Right atrium auricular region (tissue), 2 donors: ENCODE measurements at regions not wholly inside any gene's neighbourhood (a gene's known extent, or its start where the extent isn't known, plus 50 kb on each side); places are given as distances from the start of the nearest gene placed in this dataset.

Experiments used
- DNase-seq: peaks from one replicate; pipeline ENCODE4 v3.0.0-alpha.2; 2019; ENCODE audit warnings: low spot score
- H3K27ac ChIP-seq, 2 donors: fragments of 200-600 bp; sonication (generic); 1 replicate in 1 of 2; 2 replicates in 1 of 2; pipeline ENCODE4 v1.5.1; 2016 to 2019
- H3K27me3 ChIP-seq, 2 donors: fragments of 200-600 bp; sonication (generic); one replicate each; pipeline versions ENCODE4 v1.5.1 to v1.6.0; 2017 to 2019
- H3K36me3 ChIP-seq: fragments of 200-600 bp; sonication (generic); one replicate; pipeline ENCODE4 v1.5.1; 2016
- H3K4me1 ChIP-seq, 2 donors: fragments of 200-600 bp; sonication (generic); one replicate each; pipeline versions ENCODE4 v1.5.1 to v1.6.0; 2017 to 2019
- H3K4me3 ChIP-seq, 2 donors: fragments of 200-600 bp; sonication (generic); 1 replicate in 1 of 2; 2 replicates in 1 of 2; pipeline ENCODE4 v1.5.1; 2017 to 2019; ENCODE audit warnings: mild to moderate bottlenecking in 1 of 2, moderate library complexity in 1 of 2
- H3K9me3 ChIP-seq, 2 donors: fragments of 200-600 bp; sonication (generic); one replicate each; pipeline ENCODE4 v1.5.1; 2019
- TF ChIP-seq, protein P1 (sequence below), 2 donors: fragments of 200-600 bp; sonication (generic); IDR thresholded peaks; one replicate each; pipeline ENCODE4 v1.5.1; 2019; ENCODE audit warnings: antibody characterized with exemption in 2 of 2

- H3K4me3 ChIP-seq = no peak overlapping the region
- DNase-seq = no peak
- TF ChIP-seq, protein P1, sequence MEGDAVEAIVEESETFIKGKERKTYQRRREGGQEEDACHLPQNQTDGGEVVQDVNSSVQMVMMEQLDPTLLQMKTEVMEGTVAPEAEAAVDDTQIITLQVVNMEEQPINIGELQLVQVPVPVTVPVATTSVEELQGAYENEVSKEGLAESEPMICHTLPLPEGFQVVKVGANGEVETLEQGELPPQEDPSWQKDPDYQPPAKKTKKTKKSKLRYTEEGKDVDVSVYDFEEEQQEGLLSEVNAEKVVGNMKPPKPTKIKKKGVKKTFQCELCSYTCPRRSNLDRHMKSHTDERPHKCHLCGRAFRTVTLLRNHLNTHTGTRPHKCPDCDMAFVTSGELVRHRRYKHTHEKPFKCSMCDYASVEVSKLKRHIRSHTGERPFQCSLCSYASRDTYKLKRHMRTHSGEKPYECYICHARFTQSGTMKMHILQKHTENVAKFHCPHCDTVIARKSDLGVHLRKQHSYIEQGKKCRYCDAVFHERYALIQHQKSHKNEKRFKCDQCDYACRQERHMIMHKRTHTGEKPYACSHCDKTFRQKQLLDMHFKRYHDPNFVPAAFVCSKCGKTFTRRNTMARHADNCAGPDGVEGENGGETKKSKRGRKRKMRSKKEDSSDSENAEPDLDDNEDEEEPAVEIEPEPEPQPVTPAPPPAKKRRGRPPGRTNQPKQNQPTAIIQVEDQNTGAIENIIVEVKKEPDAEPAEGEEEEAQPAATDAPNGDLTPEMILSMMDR (IDR thresholded peaks at IDR 0.05) = no peak
- H3K27ac ChIP-seq = no peak overlapping the region
- H3K9me3 ChIP-seq = no peaks in the 10 kb centered on the region
- peaks cover 0 to 25% of the 10 kb centered on the region in 2 donors for H3K4me1 ChIP-seq
- H3K27me3 ChIP-seq = no peaks in the 10 kb centered on the region
- no peaks in the 10 kb centered on the region for H3K36me3 ChIP-seq
Measured at GRCh38 chr2:120520454-120520853, 174.5 kb downstream of the INHBB start.

DNA sequence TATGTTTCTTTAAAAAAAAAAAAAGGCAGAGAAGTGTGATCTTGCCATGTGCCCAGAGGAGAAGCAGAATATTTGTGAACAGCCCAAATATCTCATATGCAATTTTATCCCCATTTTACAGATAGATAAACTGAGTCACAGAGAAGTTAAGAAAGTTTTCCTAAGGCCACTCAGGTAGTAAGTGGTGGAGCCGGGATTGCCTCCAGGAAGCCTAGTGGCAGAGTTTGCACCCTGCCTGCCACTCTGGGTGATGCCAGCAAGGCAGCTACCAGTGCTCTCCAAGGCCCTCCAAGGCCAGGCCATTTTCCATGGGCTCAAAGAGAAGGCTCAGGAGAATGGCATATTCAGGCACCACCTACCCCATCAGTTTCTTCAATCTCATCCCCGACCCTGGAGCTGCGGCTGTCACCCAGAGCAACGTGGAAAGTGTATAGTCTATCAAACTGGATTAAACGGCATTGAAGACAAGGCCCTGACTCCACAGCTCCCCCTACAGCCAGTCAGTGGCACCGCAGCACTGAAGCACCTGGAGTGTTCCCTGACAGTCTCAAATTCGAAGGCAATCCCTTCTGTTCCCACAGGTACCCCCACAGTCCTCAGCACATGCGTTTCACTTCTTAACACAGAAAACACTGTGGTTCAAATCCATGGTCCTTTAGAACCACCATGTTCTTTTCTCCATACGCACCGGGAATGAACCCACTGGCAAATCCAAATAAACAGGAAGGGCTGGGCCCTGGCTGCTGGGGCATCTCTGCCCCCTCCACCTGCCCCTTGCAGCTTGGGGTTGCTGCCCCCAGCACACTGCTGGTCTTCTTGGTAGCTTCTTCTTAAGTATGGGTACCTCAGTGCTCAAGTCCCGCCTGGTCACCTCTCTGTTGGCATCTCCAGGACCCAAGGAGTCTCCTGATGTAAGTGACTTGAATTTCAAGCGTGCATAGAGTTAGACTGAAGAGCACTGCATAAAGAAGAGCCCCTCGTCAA lies 175.3 kb downstream of the INHBB start:
- TF ChIP-seq, protein P1 (IDR thresholded peaks at IDR 0.05) = peak; percentile 47 to 78
- H3K9me3 ChIP-seq = no peaks in the 10 kb centered on the region
- H3K4me1 ChIP-seq = peaks cover 0 to 30% of the 10 kb centered on the region in 2 donors
- no peaks in the 10 kb centered on the region for H3K36me3 ChIP-seq
- H3K27me3 ChIP-seq = no peaks in the 10 kb centered on the region
- peak overlapping the region in 1 of 2 donors; percentile 52 for H3K27ac ChIP-seq
- no peak for DNase-seq
- no peak overlapping the region for H3K4me3 ChIP-seq

- no peaks in the 10 kb centered on the region for H3K36me3 ChIP-seq
- peaks cover 0 to 30% of the 10 kb centered on the region in 2 donors for H3K4me1 ChIP-seq
- H3K27ac ChIP-seq = peak overlapping the region; percentile 51 to 52
- H3K9me3 ChIP-seq = no peaks in the 10 kb centered on the region
- no peak overlapping the region for H3K4me3 ChIP-seq
- TF ChIP-seq, protein P1 (IDR thresholded peaks at IDR 0.05) = no peak
- DNase-seq = peak; percentile 78
- H3K27me3 ChIP-seq = no peaks in the 10 kb centered on the region
Measured at GRCh38 chr2:120522151-120522751, 176.3 kb downstream of the INHBB start.

DNA sequence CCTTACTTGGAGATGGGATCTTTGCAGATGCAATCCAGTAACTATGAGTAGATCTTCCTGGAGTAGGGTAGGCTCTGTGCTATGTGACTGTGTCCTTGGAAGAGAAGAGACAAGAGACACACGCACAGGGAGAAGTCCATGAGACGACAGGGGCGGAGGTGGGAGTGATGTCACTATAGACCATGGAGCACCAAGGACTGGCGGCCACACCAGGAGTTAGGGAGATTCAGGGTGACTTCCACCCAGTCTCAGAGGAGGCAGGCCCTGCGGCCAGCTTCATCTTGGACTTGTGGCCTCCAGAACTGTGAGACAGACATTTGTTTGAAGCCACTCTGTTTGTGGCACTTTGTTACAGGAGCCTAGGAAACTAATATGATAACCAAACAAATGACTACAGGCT lies 177.8 kb downstream of the INHBB start:
- Histone ChIP-seq H3K4me1 (peaks cover 0 to 30% of the 10 kb centered on the region in 2 donors), H3K9me3 (no peaks in the 10 kb centered on the region), H3K27ac (no peak overlapping the region), H3K4me3 (no peak overlapping the region), H3K27me3 (no peaks in the 10 kb centered on the region), H3K36me3 (no peaks in the 10 kb centered on the region)
- TF ChIP-seq, protein P1 (IDR thresholded peaks at IDR 0.05) = no peak
- DNase-seq = no peak

DNA sequence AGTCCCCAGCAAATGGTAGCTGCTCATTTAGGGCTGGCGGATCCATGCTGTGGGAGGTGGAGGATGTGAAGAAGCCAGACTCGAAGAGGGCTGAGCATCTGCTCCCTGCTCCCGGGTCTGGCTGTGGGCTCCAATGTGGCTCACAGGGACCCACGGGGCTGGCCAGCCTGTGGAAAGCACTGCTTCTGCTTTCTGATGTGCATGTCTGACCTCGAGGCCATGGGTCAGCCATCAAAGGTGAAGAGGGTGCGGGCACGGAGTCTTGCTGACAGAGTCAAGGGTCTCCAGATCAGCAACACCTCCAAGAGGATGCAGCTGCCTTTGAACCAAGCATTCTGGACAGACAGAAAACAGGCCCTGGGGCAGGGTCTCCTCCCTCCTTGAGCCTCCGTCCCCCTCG lies 178.2 kb downstream of the INHBB start:
- Histone ChIP-seq H3K27me3 (no peaks in the 10 kb centered on the region), H3K9me3 (no peaks in the 10 kb centered on the region)
- TF ChIP-seq, protein P1 (IDR thresholded peaks at IDR 0.05) = no peak

More for the DNA sequence above, 178.2 kb downstream of the INHBB start:
- Histone ChIP-seq H3K4me3 (no peak overlapping the region), H3K36me3 (no peaks in the 10 kb centered on the region), H3K4me1 (peaks cover 0 to 30% of the 10 kb centered on the region in 2 donors), H3K27ac (no peak overlapping the region)
- no peak for DNase-seq
